NOMO-1 (cell line): ENCODE measurements at regions not wholly inside any gene's neighbourhood (a gene's known extent, or its start where the extent isn't known, plus 50 kb on each side); places are given as distances from the start of the nearest gene placed in this dataset.

Experiments
- DNase-seq, 2 experiments: peaks; one replicate each; lab custom pipeline; 2025; ENCODE audit not compliant: unreplicated experiment in 2 of 2; lab: John Stamatoyannopoulos, UW

GRCh38 chr3:152710549-152710948 is 124.4 kb upstream of the P2RY1 start:
- no peak for DNase-seq

GRCh38 chr3:152713989-152714388 is 120.9 kb upstream of the P2RY1 start:
- no peak for DNase-seq

- no peak for DNase-seq
These were observed 120.4 kb upstream of the P2RY1 start for GRCh38 chr3:152714507-152714906.

GRCh38 chr3:152717252-152717651 is 117.7 kb upstream of the P2RY1 start:
- DNase-seq: no peak

DNA sequence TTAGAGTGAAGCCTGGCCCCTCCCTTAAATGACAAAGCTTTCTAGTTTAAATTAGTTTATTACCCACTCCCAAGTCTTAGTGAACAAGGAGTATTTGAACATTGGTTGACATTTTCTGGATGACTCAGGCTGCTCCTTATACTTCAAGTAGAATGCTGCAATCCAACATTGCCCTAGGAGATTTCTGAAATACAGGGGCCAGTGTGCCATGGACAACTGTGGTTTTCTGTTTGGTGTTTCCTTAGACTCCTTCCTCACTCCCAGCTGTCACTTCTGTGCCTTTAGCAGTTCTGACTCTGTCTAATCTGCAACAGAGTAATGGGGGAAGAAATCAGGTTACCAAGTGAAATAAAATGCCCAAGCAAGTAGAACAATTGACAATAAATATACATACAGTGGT is 116.1 kb upstream of the P2RY1 start:
- DNase-seq: no peak

GRCh38 chr3:152719264-152719663 is 115.7 kb upstream of the P2RY1 start:
- peak; percentile 35 to 89 for DNase-seq

- DNase-seq: no peak
These were observed 113.8 kb upstream of the P2RY1 start for GRCh38 chr3:152720951-152721718.

- no peak for DNase-seq
These were observed 110.7 kb upstream of the P2RY1 start for GRCh38 chr3:152724270-152724669.

DNA sequence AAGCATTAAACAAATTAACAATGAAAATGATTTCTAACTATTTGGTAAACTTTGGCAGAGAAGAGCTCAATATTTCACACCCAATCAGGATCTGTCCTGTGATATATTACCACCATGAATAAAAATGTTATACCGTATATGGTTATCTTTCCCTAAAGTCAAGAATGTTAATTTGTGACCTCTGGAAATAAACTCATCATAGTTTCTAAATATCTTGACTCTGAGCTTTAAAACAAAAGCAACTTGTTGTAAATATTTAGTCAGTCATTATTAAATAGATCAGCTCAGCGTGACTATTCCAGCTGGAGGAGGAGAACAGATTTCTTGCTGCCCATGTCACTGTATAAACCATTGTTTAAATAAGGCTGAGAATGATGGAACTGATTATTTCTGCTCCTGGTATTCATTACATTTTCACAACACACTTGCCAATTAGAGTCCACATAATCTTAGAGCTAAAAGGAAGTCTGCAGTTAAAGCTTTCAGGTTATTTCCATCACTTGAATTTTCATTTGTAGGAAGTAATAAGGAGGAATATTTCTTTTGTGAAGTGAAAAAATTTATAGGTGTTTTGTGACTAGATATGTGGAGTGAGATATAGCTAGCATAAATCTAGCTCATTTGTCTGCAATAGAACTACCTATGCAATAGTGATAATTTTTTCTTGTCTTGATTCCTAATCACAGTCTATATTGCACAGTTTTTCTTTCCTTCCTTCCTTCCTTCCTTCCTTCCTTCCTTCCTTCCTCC is 106.5 kb upstream of the P2RY1 start:
- DNase-seq: no peak

DNA sequence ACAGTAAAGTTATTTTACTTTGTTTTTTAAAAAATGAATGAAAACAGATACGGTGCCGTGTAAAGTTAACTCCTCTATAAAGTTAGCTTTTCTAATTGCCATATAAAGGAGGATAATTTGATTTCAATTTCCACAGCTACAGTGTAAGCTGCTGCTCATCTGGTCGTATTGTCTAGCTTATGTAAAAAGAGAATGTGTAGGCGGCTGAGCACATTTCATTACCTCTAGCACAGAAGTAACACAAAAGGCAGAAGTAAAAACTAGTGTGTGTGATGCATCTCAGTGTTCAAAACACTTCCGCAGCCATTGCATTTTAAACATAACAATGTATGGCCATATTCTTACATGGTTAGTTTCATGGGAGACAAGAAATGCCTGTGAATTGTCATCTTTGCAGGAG is 105.0 kb upstream of the P2RY1 start:
- DNase-seq: no peak

DNA sequence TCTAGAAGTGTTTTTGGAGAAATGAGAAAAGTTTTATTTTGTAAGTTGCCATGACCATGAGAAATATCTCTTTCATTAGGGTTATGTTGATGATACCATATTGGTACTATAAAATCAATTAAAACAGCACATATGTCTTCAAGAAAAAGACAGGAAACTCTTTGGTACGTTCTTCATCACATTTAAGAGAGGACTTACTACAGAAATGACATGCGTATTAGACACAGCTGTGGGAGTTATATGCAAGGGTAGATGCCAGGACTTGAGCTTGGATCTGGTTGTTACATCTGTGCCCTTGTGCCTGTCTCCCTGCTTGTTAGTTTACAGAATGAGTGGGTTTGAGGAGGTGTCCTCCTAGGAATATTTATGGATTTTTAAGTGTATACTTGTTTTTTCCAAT is 103.4 kb upstream of the P2RY1 start:
- DNase-seq: no peak

DNA sequence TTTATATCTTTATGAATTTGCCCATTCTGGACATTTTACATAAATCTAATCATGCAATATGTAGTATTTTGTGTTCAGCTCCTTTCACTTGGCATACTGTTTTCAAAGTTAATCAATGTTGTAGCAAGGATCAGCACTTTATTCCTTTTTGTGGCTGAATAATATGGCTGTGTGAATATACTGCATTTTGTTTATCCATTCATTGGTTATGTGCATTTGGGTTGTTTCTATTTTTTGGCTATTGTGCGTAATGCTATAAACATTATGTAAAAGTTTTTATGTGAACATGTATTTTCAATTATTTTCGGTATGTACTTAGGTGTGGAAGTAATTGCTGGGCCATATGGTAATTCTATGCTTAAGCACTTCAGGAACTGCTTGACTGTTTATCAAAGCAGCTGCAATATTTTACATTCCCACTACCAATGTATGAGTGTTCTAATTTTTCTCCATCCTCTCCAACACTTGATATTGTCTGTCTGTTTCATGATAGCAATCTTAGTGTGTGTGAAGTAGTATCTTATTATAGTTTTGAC is 101.3 kb upstream of the P2RY1 start:
- no peak for DNase-seq

GRCh38 chr3:152737021-152737908 is 97.7 kb upstream of the P2RY1 start:
- DNase-seq: peak in 1 of 2 experiments; percentile 22

GRCh38 chr3:152738656-152739055 is 96.3 kb upstream of the P2RY1 start:
- DNase-seq: no peak

- DNase-seq: no peak
These were observed 92.3 kb upstream of the P2RY1 start for GRCh38 chr3:152742368-152743347.

GRCh38 chr3:152745646-152746045 is 89.3 kb upstream of the P2RY1 start:
- no peak for DNase-seq

- no peak for DNase-seq
These were observed 80.6 kb upstream of the P2RY1 start for GRCh38 chr3:152754303-152754702.

GRCh38 chr3:152756807-152757206 is 78.1 kb upstream of the P2RY1 start:
- DNase-seq: no peak

DNA sequence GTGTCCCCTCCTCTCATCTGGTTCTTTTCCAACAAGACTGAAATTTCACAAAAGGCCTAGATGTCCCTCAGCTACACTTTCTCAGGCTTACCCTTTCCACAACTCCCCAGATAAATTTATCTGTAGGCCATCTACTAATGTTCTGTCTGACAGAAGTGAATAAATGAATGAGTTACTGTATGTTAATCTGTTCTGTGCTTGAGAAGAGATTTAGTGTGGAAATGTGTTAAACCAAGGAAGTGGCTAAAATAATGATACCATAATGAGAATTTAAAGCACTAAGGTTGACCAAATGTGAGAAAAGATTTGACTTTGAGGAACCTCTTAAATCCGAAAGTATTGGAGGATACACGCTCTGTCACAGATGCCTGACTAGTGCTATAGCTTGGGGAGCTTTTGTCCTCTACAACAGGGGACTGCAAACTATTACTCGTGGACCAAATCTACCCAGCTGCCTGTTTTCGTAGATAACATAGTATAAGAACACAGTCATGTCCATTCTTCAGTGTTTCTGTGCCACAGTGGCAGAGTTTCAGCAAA is 74.8 kb upstream of the P2RY1 start:
- DNase-seq: no peak

- DNase-seq: no peak
These were observed 74.3 kb upstream of the P2RY1 start for GRCh38 chr3:152760591-152760990.
